H1 (cell line): ENCODE measurements at regions not wholly inside any gene's neighbourhood (a gene's known extent, or its start where the extent isn't known, plus 50 kb on each side); places are given as distances from the start of the nearest gene placed in this dataset.

Experiments used
- CTCF ChIA-PET: fragments of 300-600 bp; sonication (Branson Sonifier 250); formaldehyde crosslinking; loops from one replicate; lab custom pipeline; 2021; ENCODE audit not compliant: partially characterized antibody; lab: Charles Lee
- POLR2A ChIA-PET: fragments of 300-600 bp; sonication (Branson Sonifier 250); formaldehyde crosslinking; loops from one replicate; lab custom pipeline; 2021; ENCODE audit warnings: inconsistent platforms; ENCODE audit not compliant: partially characterized antibody; lab: Charles Lee
- DNase-seq, 2 experiments: peaks; one replicate each; pipeline versions ENCODE4 v3.0.0 to v3.0.0-alpha.2; 2010 to 2022; ENCODE audit warnings: low spot score in 2 of 2, low read depth in 1 of 2, mixed read lengths in 1 of 2
- FAIRE-seq: peaks from 2 replicates; lab custom pipeline; 2011; peaks lifted over from hg19 to GRCh38; lab: Jason Lieb, UNC
- H2AFZ ChIP-seq: 2 replicates; pipeline ENCODE4 v1.8.1; 2012; ENCODE audit warnings: low read length, inconsistent platforms
- H2AK5ac ChIP-seq: 2 replicates; pipeline ENCODE4 v1.6.1; 2013; ENCODE audit warnings: low read depth, low read length
- H2BK120ac ChIP-seq: replicated peaks from 2 replicates; pipeline ENCODE3; 2013; ENCODE audit warnings: low read depth, low read length, inconsistent platforms
- H2BK12ac ChIP-seq: 2 replicates; pipeline ENCODE4 v1.6.1; 2013; ENCODE audit warnings: low read depth, low read length
- H2BK15ac ChIP-seq: 2 replicates; pipeline ENCODE4 v1.6.1; 2013; ENCODE audit warnings: low read length
- H2BK20ac ChIP-seq: 2 replicates; pipeline ENCODE4 v1.6.1; 2013; ENCODE audit warnings: low read length
- H2BK5ac ChIP-seq: 2 replicates; pipeline ENCODE4 v1.6.1; 2013; ENCODE audit warnings: low read depth, low read length
- H3K14ac ChIP-seq: 2 replicates; pipeline ENCODE4 v1.6.1; 2013; ENCODE audit warnings: inconsistent platforms; ENCODE audit not compliant: insufficient read length
- H3K18ac ChIP-seq: 2 replicates; pipeline ENCODE4 v1.6.1; 2013; ENCODE audit warnings: low read length; ENCODE audit errors: extremely low read depth
- H3K23ac ChIP-seq: 2 replicates; pipeline ENCODE4 v1.6.1; 2013; ENCODE audit warnings: inconsistent platforms; ENCODE audit not compliant: insufficient read length
- H3K23me2 ChIP-seq: 2 replicates; pipeline ENCODE4 v1.6.1; 2013; ENCODE audit warnings: low read depth, low read length
- H3K27ac ChIP-seq: 2 replicates; pipeline ENCODE4 v1.6.1; 2011; ENCODE audit warnings: low read depth, low read length, inconsistent platforms
- H3K27me3 ChIP-seq, 4 experiments: replicated peaks in 1 of 4; 1 replicate in 1 of 4; 2 replicates in 3 of 4; pipeline versions ENCODE4 v1.6.1 to v1.8.1; 2011 to 2013; ENCODE audit warnings: low read length in 3 of 4, mild to moderate bottlenecking in 3 of 4, inconsistent platforms in 2 of 4, mixed read lengths in 2 of 4, moderate library complexity in 1 of 4; ENCODE audit not compliant: control insufficient read depth in 3 of 4, insufficient read depth in 3 of 4; ENCODE audit errors: extremely low read depth in 1 of 4
- H3K36me3 ChIP-seq, 4 experiments: 2 replicates each; pipeline versions ENCODE4 v1.6.1 to v1.8.1; 2011 to 2013; ENCODE audit warnings: mild to moderate bottlenecking in 4 of 4, low read length in 3 of 4, moderate library complexity in 2 of 4, control low read depth in 1 of 4, inconsistent platforms in 1 of 4; ENCODE audit not compliant: insufficient read depth in 4 of 4, control insufficient read depth in 2 of 4
- H3K4ac ChIP-seq: replicated peaks from 2 replicates; pipeline ENCODE3; 2013; ENCODE audit warnings: low read length, low read depth, mixed read lengths, inconsistent platforms; ENCODE audit not compliant: insufficient read length
- H3K4me1 ChIP-seq, 4 experiments: replicated peaks in 1 of 4; 1 replicate in 1 of 4; 2 replicates in 3 of 4; pipeline versions ENCODE4 v1.6.1 to v1.8.1; 2011 to 2013; ENCODE audit warnings: low read length in 3 of 4, inconsistent platforms in 2 of 4, mixed read lengths in 1 of 4; ENCODE audit not compliant: insufficient read depth in 4 of 4, control insufficient read depth in 3 of 4
- H3K4me2 ChIP-seq, 2 experiments: 2 replicates each; pipeline versions ENCODE4 v1.6.1 to v1.8.1; 2011 to 2013; ENCODE audit warnings: low read depth in 2 of 2, low read length in 2 of 2, control low read depth in 1 of 2, inconsistent platforms in 1 of 2, mild to moderate bottlenecking in 1 of 2; ENCODE audit not compliant: insufficient read depth in 1 of 2
- H3K4me3 ChIP-seq, 4 experiments: fragments of 200-600, 300-600 bp in 1 of 4; sonication (generic), shearing (Covaris generic), sonication (Bioruptor Twin) in 1 of 4; 2 replicates each; pipeline versions ENCODE4 v1.5.1 to v1.8.1; 2011 to 2016; ENCODE audit warnings: low read length in 4 of 4, low read depth in 3 of 4, control low read depth in 2 of 4, inconsistent platforms in 2 of 4, mild to moderate bottlenecking in 2 of 4, mixed read lengths in 1 of 4, moderate library complexity in 1 of 4; ENCODE audit not compliant: insufficient read depth in 2 of 4; ENCODE audit errors: extremely low read depth in 1 of 4
- H3K56ac ChIP-seq: replicated peaks from 2 replicates; pipeline ENCODE3; 2013; ENCODE audit warnings: low read depth, mild to moderate bottlenecking, mixed read lengths, low read length, inconsistent platforms; ENCODE audit not compliant: insufficient read length
- H3K79me1 ChIP-seq: 2 replicates; pipeline ENCODE4 v1.6.1; 2013; ENCODE audit warnings: low read depth, low read length, control low read depth
- H3K79me2 ChIP-seq, 2 experiments: 2 replicates each; pipeline versions ENCODE4 v1.6.1 to v1.8.1; 2012 to 2013; ENCODE audit warnings: low read length in 2 of 2, mild to moderate bottlenecking in 2 of 2, inconsistent platforms in 1 of 2; ENCODE audit not compliant: insufficient read depth in 2 of 2, control insufficient read depth in 1 of 2
- H3K9ac ChIP-seq, 4 experiments: replicated peaks in 1 of 4; 1 replicate in 1 of 4; 2 replicates in 3 of 4; pipeline versions ENCODE4 v1.6.1 to v1.8.1; 2011 to 2013; ENCODE audit warnings: low read depth in 3 of 4, low read length in 3 of 4, control low read depth in 2 of 4, mild to moderate bottlenecking in 2 of 4, moderate library complexity in 2 of 4, inconsistent platforms in 1 of 4; ENCODE audit errors: extremely low read depth in 1 of 4
- H3K9me3 ChIP-seq, 2 experiments: 2 replicates each; pipeline versions ENCODE4 v1.6.1 to v1.8.1; 2012 to 2013; ENCODE audit warnings: mild to moderate bottlenecking in 2 of 2, moderate library complexity in 2 of 2, control low read depth in 1 of 2, inconsistent platforms in 1 of 2, low read depth in 1 of 2, low read length in 1 of 2, mixed read lengths in 1 of 2; ENCODE audit not compliant: insufficient read depth in 2 of 2
- H4K20me1 ChIP-seq, 2 experiments: replicated peaks in 1 of 2; 2 replicates each; pipeline versions ENCODE3 to v1.8.1; 2011 to 2013; ENCODE audit warnings: inconsistent platforms in 2 of 2, low read length in 2 of 2, mild to moderate bottlenecking in 1 of 2; ENCODE audit not compliant: insufficient read depth in 2 of 2, control insufficient read depth in 1 of 2
- H4K5ac ChIP-seq: 2 replicates; pipeline ENCODE4 v1.6.1; 2013; ENCODE audit warnings: low read length, low read depth, mixed read lengths, inconsistent platforms; ENCODE audit not compliant: insufficient read length
- H4K8ac ChIP-seq: 2 replicates; pipeline ENCODE4 v1.8.0; 2013; ENCODE audit warnings: mild to moderate bottlenecking, moderate library complexity, low read length, inconsistent platforms; ENCODE audit not compliant: insufficient read depth; ENCODE audit errors: extremely low read depth
- H4K91ac ChIP-seq: replicated peaks from 2 replicates; pipeline ENCODE3; 2013; ENCODE audit warnings: low read length, mixed read lengths, inconsistent platforms; ENCODE audit not compliant: insufficient read length
- FOSL1 ChIP-seq: IDR thresholded peaks from 2 replicates; pipeline ENCODE4 v1.6.1; 2011; ENCODE audit warnings: mild to moderate bottlenecking, low read depth, low read length, moderate library complexity; ENCODE audit not compliant: insufficient read depth
- RFX5 ChIP-seq: IDR thresholded peaks from 2 replicates; pipeline ENCODE4 v1.6.1; 2011; ENCODE audit warnings: low read depth, low read length, improper control_type of control experiment, borderline replicate concordance
- WGBS, 2 experiments: shearing (Covaris generic) in 1 of 2; methylation state at CpG; one replicate each; pipeline versions ENCODE4 v1.1.6 to v1.1.7; 2013 to 2015; ENCODE audit warnings: low lambda C conversion rate in 2 of 2, mixed read lengths in 2 of 2, inconsistent platforms in 1 of 2, low coverage in 1 of 2, missing lambda C conversion rate in 1 of 2; ENCODE audit not compliant: insufficient replicate concordance in 2 of 2, insufficient coverage in 1 of 2, insufficient read length in 1 of 2; ENCODE audit errors: extremely low coverage in 1 of 2, missing lambda C conversion rate in 1 of 2; 5-methylcytosine and 5-hydroxymethylcytosine counted together

DNA sequence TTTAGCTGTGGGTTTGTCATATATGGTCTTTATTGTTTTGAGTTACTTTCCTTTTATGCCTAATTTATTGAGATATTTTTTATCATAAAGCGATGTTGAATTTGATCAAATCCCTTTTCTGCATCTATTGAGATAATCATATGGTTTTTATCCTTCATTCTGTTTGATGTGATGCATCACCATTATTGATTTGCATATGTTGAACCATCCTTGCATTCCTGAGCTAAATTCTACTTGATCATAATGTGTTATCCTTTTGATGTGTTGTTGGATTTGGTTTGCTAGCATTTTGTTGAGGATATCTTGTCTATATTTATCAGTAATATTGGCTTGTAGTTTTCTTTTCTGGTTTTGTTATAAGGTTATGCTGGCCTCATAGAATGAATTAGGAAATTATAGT, 308.5 kb downstream of the ADCYAP1 start:
- no peak overlapping the region for H3K18ac ChIP-seq
- no peak overlapping the region for H3K4ac ChIP-seq
- H3K79me1 ChIP-seq: no peaks in the 10 kb centered on the region
- FAIRE-seq (no peak), DNase-seq (no peak)
- no peak overlapping the region for H2AK5ac ChIP-seq
- H3K79me2 ChIP-seq: no peaks in the 10 kb centered on the region
- H4K20me1 ChIP-seq: no peaks in the 10 kb centered on the region
- H3K23me2 ChIP-seq: no peaks in the 10 kb centered on the region
- ChIA-PET CTCF (no interaction called here), POLR2A (no interaction called here)
- H4K91ac ChIP-seq: no peak overlapping the region
- H3K56ac ChIP-seq: no peak overlapping the region
- no peak overlapping the region for H2BK5ac ChIP-seq
- no peak overlapping the region for H3K14ac ChIP-seq
- no peak overlapping the region for H4K8ac ChIP-seq
- H3K27ac ChIP-seq: no peak overlapping the region
- H3K4me1 ChIP-seq: peaks cover 0 to 12% (median 6%) of the 10 kb centered on the region in 4 experiments; a peak in 4 of 7 replicates
- H2BK120ac ChIP-seq: no peak overlapping the region
- H4K5ac ChIP-seq: no peak overlapping the region
- H3K9me3 ChIP-seq: no peaks in the 10 kb centered on the region; a peak in 1 of 4 replicates
- no peaks in the 10 kb centered on the region for H3K27me3 ChIP-seq
- WGBS, 2 experiments: 85% methylated on average over 1 of the region's 1 CpG; no CpG with 5 or more reads in 1 of the 2 experiments
- H2BK20ac ChIP-seq: no peak overlapping the region
- H3K36me3 ChIP-seq: no peaks in the 10 kb centered on the region
- no peak overlapping the region for H3K9ac ChIP-seq
- H2BK15ac ChIP-seq: no peak overlapping the region
- H3K23ac ChIP-seq: no peak overlapping the region
- no peak overlapping the region for H3K4me3 ChIP-seq
- no peak overlapping the region for H3K4me2 ChIP-seq
- no peak overlapping the region for H2BK12ac ChIP-seq
- H2AFZ ChIP-seq: no peak overlapping the region
- TF ChIP-seq RFX5 (no peak), FOSL1 (no peak)
